T-helper 2 cell (primary cell): ENCODE measurements at regions not wholly inside any gene's neighbourhood (a gene's known extent, or its start where the extent isn't known, plus 50 kb on each side); places are given as distances from the start of the nearest gene placed in this dataset.
"Not testable (repeated sequence)": the region's sequence is repeated elsewhere in the genome, so short reads cannot be mapped to it uniquely, and the experiment has no call there.

Experiments
- DNase-seq, 5 experiments: peaks; one replicate each; pipeline versions ENCODE4 v3.0.0 to v3.0.0-alpha.2; 2012 to 2022

DNA sequence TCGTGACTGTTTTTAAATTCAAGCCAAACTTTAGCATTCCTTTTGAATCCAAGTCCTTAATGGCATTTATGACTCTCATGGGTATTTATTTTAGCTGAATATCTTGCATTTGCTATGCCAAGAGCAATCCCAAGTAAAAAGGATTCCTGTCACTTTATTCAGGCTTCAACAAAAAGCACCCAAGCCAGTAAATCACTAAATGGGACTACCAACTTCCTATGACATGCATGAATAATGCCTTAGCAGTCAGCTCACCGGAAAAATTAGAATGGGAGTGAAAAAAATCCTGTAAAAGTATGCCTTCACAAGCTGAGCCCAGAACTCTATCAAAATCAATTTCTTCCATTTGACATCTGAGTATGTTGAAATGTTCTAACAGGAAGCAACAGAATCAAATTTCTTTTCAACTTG is 1297.9 kb downstream of the ROBO2 start:
- DNase-seq, result no peak

DNA sequence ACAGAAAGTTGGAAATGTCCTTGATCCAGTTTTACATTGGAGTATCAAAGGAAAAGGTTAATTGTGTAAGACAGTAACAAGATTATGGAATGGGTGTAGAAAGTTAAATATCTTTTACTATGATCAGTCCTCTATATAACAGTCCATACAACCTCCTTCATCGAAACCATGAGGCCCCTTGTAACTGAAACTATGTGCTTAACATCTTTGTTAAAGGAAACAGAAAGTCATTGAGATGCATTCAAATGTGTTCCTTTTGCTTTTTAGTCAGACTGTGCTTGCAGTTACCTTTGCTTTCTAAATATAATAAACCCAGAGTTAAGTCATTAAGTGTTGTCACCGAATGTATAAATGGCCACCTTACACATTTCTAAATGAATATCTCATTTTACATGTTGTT is 1298.5 kb downstream of the ROBO2 start:
- no peak for DNase-seq

DNA sequence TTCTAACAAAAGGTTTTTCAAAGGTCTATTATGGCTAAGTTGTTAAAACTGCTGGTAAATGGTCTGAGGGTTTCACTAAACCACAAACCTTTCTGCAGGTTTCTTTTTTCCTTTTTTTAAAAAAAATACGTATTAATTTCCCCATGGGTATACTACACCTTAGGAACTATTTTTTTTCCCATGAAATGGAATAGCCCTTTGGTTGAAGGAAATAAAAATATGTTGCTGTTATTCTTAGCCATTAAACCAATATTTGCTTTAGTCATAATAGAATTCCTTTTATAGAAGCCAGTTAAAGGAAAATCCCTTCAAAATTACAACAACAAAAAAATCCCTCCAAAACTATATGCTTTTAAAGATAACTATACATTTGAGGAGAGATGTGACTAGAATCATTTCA is 1303.3 kb downstream of the ROBO2 start:
- no peak for DNase-seq

DNA sequence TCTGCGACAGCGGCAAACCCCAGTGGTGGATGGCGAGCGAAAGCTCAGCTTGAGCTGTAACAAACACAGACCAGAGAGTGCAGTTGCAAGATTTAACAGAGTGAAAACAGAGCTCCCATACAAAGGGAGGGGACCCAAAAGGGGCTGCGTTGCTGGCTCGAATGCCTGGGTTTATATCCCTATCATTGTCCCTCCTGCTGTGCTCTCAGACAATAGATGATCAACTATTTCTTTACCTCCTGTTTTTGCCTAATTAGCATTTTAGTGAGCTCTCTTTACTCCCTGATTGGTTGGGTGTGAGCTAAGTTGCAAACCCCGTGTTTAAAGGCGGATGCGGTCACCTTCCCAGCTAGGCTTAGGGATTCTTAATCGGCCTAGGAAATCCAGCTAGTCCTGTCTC is 1304.4 kb downstream of the ROBO2 start:
- not testable (repeated sequence) for DNase-seq

DNA sequence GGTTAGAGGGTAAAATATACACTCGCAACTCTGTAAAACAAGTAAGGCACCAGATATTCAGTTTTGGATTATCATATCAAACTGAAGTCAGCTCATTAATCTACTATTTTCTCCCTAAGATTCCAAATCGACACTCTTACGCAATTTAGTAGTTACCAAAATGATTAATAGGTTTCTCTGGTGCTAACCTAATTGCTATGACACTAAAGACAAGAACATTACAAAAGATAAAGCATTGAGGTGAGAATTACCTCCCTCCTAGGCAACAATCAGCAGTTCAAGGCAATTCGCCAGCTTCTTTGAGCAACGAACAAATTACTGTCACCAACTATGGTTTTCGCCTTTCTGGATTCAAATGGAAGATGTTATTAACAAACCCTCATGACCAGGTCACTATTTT is 1305.0 kb downstream of the ROBO2 start:
- no peak for DNase-seq

DNA sequence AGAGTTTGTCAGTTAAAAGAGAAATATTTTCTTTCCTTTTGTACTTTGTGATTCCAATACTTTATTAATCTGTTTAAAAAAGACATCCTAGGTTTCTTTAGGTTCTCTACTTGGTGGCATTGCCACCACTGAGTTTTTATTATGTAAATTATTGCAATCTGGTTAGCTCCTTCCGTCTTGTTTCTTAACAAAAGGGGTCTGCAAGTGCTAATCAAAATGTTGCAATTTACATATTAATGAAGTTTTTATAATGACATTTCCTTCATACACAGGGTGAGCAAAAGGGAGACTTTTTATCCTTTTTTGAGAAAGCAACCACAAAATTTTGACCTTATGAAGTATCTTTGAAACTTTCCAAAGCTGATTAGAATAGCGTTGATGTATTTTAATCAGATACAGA is 1307.3 kb downstream of the ROBO2 start:
- DNase-seq, result no peak

DNA sequence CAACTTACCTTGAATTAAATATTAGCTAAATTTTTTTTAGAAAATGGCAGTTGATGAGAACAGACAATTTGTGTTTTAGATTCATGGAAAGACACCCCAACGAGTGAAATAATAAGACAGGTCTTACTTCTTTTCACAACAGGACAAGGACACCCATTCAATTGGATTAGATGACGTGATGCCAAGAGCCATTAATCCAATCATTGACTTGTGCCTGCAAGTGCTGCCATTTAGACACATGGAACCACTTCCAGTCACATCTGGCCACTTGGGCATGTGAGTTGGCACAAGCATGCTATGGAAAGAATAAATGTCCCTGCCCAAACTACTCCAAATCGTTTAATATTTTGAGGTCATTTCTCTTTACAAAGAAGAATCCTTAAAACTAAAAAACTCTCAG is 1308.8 kb downstream of the ROBO2 start:
- DNase-seq, result no peak

DNA sequence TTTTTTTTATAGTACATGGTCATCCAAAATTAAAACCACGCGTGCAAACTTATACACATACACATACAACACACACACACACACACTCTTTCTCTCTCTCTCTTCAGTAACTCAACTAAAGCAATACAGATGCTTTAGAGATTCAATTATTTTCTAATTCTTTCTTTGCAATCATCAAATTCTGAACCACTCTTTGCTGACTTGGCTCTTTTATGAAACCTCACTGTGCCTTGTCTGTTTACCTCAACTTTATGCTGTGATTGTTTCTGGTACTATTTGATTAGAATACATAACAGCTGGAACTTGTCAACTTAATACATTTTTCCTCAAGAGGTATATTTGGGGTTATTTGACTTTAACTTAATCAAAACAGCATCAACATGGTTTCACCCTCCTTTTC is 1309.7 kb downstream of the ROBO2 start:
- no peak for DNase-seq

DNA sequence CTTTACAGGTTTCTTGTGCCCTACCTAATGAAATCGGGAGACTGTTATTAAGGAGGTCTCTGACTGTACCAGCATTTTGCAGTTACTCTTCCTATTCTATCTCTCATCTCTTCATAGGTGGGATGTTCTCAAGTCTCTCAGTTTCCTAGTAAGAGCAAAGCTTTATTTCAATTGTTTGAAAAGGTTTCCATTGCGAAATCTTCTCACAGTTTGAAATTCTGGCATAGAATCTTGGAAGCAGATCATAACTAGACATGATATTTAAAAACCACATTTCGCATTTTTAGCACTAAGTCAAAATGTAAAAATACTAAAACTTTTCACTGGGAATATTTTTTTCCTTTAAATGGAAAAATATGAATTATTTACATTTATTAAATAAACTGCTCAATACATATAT is 1311.4 kb downstream of the ROBO2 start:
- no peak for DNase-seq

DNA sequence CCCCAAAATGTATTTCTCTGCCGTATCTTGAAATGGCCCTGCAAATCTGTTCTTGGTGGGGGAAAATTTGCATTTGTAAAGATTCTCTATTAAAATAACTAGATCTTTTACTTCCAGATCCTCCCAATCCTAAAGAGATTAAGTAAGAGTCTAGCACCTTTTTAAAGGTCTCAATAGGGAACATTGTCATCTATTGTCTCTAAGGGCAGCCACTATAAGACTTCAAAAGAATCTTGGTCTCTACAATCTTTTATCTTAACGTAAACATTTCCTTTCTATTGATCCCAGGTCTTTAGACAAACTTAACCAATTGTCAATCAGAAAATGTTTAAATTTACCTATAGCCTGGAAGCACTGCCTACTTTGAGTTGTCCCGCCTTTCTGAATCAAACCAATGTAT is 1313.3 kb downstream of the ROBO2 start:
- DNase-seq, result no peak

DNA sequence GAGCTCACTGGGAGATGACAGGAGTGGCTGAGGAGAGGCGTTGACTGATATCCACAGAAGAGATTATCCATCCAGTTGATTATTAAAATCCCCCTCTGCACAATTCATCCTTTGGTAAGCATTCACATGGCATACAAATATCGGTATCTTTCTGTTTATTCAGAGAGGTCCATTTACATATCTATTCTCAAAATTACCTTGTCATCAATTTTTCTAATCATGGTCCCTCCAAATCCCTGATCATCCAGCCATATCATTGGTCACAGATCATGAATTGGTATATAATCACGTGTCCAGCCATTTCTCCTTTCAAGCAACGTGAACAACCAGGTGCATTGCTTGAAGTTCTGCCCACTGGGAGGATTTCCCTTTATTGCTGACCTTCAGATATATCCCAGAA is 1321.0 kb downstream of the ROBO2 start:
- no peak for DNase-seq

DNA sequence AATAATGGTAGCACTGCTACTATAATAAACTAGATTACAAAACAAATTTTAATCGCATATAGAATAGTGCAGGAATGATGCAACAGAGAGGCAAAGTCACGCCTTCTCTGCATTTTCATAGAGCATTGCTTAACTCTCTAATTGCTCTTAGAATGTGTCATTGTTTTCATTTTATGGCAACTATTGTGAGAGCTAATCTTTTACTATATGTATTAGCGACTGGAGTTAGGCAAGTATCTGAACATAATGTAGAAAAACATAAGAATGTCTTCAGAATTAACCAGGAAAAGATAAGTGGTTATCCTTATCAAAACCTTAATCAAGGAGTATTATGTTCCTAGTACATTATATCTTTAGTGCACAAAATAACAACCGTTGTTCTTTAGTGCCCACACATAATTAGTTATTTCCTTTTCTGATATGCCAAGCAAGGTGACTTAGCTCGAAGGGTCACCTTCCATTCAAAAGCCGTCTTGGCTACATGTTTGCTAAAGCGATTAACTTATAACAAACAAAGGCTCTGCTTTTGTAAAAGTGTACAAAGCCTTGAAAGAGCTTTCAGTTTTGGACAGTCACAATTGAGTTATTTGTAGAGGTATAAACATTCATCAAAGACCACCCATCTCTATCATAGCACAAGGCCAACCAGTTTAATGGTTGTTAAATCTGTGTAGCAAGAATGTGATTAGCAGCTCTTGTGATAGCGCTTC is 1328.9 kb downstream of the ROBO2 start:
- no peak for DNase-seq

DNA sequence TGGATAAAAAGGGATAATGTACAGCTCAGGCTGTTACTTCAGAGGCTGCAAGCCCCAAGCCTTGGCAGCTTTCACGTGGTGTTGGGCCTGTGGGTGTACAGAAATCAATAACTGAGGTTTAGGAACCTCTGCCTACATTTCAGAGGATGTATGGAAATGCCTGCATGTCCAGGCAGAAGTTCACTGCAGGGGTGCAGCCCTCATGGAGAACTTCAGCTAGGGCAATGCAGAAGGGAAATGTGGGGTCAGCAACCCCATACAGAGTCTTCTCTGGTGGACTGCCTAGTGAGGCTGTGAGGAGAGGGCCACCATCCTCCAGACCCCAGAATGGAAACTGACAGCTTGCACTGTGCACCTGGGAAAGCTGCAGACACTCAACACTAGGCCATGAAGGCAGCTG is 1350.3 kb downstream of the ROBO2 start:
- DNase-seq, result no peak

DNA sequence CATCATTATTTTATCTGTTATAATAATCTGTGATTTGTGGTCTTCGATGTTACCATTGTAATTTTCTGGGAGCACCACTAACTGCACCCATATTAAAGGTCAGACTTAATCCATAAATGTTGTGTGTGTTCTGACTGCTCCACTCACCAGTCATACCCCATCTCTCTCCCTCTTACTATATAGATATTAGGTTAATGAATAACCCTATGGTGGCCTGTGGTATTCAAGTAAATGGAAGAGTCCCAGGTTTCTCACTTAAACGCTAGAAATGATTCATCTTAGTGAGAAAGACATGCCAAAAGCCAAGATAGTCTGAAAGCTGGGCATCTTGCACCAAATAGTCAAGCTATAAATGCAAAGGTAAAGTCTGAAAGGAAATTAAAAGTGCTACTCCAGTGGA is 1358.5 kb downstream of the ROBO2 start:
- DNase-seq, result no peak

DNA sequence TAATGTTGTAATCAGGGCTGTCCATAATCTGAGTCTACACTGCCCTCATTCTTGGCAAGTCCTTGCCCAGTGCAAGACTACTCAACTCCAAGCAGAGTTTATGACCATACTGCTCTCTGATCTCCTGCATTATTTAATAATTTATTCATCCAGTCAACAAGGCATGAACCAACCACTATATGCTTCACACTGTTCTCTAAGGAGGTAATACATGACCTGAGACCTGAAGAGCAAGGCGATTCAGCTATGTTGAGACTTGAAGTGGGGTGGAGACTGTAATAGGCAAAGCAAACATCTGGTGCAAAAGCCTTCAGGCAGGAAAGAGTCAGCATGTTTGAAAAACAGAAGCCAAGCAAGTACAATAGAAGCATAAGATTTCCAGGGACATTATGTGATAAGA is 1362.8 kb downstream of the ROBO2 start:
- DNase-seq, result no peak

DNA sequence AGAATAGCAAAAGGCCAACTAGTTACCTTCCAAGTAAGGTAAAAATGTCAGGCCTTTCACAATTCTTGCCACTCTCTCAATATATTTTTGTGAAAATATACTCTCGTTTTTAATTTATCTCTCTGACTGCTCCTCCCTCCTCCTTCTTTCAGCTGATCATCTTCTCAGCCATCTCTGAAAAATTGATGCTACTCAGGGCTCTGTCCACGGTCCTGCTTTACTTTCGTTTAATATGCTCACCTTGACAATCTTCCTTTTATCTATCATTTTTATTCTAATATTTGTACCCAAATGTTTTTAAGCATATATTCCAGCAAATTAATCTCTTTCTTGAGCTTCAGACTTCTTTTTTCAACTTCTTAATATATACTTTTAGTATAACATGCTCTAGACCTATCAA is 1362.1 kb downstream of the ROBO1 start:
- no peak for DNase-seq

DNA sequence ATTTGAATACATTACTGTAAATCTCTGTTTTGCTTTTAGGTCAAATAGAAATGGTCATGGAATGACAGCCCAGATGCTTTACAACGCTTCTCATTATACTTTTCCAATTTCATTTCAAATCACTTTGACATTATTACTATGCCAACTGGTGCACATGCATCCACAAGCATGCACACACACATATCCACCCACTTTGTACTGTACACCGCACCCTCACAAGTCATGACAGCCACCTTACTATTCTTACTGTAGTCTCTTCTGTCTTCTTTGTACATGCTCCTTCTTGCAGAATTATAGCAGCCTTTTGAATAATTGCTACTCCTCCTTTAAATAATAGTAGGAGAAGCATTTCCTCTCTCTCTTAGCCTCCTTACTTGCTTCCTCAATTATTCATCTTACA is 1361.4 kb downstream of the ROBO1 start:
- no peak for DNase-seq

DNA sequence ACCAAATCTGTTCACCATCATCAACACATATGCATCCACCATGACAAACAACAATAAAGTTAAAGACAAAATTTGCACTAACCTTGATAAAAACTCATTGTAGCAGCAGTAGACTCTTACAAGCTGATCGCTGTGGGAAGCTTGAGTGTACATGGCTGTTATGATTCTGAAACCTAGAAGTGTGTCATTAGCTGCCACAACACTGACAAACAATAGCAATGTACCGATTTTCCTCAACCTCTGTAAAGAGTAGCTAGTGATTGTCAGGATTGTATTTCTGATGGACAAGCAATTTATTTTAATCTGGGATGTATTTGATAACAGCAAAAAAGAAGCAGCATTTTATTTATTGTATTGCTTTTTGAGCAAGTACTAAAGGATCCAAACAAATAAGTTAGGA is 1357.7 kb downstream of the ROBO1 start:
- no peak for DNase-seq

DNA sequence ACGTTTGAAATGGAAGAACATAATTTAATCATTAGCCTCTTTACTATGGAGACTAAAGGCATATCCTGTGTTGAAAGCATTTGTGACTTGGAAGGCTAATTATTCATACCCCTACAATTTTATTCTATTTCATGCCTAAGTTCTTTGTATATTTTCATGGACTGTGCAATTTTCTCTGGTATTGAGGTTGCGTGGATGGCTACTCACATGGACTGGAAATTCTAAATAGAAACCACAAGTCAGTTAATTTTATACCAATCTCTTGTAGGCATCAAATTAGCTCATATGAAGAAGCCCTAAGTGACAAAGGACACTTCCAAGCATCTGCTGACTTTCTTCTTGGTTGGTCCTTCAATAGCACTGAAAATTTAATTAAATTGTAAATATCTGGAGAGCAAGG is 1353.5 kb downstream of the ROBO1 start:
- DNase-seq, result no peak

DNA sequence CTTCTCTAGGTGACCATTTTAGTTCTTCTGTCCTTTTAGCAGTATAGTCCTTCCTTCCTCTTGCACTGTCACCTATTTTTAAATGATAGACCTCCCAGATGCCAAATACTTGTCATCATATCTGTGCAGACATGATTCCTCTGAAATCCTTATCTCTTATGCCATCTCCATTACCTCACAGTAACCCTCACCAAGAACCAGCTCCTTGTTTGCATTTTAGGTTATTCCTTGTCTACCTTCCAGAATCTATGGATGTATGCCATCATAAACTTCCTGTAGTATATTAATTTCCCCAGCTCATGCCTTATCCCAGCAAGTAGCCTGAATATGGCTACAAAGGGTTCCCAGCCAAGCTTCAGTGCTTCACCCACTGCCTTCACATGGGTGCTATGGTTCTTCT is 1347.2 kb downstream of the ROBO1 start:
- DNase-seq, result no peak

DNA sequence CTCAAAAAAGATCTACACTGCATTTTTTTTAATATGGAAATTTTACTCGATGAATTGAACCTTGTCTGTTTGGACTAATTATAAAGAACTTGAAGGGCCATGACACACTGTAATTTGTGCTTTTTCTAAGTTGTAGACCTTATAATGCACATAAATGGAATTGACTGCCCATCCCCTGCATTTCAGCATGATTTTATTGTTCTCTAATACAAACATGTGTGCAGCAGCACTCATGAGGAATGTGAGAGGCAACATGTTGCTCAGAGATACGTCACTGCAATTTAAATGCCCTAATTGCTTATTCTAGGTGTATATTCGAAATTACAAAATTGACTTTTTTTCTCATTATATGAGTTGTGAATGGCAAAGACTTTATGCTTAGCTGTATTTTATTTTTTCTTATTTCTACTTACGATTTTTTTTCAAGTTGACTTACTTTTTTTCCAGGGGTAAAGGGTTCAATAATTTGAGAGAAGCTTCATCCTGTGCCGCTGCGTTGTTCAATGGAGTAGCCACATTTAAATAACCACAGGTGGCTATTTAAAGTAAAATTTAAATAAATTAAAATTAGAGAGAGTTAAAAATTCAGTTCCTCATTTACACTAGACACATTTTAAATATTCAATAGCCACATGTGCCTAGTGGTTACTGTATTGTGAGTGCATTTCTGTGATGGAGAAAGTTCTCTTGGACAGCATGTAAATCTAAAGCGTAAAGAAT is 1346.4 kb downstream of the ROBO1 start:
- no peak for DNase-seq

DNA sequence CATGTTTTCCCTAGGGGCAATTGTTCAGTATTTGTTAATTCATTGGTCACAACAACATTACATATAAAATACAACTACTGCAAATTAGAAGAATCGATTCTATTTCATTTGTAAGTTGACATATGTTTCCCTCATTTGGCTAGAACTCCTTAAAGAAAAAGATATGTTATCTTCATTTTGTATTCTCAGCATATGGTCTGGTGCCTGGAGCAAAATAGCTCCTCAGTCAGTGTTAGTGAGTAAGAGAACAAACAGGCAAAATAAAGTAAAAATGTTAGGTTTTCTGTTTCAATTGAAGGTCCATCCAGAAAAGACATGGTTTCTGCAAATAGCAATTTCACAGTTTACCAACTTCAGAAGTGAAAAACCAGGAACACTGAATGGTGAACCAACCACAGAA is 1343.1 kb downstream of the ROBO1 start:
- DNase-seq, result no peak

DNA sequence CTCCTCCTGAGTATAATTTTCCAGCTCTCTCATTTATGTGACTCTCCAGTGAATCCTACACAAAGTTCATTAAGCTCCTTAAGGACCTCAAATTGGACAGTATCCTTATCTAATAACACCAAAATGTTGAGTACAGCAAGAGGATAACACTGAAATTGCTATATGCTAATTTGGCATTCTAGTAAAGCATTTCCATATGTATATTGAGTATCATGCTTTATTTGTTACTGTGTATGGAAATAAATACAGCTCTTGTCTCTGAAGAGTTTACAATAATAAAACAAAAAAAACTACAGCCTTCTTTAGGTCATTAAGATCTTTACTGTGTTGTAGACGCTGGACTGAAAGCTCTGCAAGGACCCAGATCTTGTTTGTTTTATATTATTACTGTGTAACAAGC is 1341.3 kb downstream of the ROBO1 start:
- DNase-seq, result no peak

DNA sequence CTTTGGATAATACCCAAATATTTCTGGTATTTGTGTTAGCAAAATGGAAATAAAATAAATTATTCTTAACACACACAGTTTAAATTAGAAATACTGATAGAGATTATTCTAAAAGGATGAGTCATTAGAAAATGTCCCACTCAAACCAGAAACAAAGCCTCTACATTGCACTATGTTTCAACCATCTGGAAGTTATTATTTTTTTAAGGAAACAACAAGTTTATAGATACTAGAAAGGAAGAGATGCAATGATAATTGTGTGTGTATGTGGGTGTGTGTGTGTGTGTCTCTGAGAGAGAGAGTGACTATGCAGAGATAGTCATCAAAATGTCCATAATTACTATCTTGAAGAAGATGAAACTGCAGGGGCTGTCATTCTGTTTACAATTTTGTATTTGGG is 1340.5 kb downstream of the ROBO1 start:
- DNase-seq, result no peak

DNA sequence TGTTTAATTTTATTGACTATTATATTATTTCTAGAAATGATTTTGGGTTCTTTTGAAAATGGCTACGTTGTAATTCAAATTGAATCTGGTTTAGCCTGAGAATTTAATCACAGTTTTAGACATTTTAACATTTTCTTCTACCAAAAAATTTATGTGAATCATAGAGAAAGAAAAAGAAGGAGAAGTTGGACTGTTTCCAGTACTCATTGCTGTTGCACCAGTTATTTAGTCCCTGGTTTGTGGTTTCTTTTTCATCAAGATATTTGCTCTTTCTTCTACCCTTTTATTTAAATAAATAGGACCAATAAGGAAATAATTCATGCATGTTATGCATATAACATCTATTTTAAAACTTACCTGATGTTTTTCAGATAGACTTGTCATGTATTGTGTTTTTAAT is 1337.1 kb downstream of the ROBO1 start:
- DNase-seq, result no peak
